Tibial artery (tissue), 4 donors: ENCODE measurements at regions not wholly inside any gene's neighbourhood (a gene's known extent, or its start where the extent isn't known, plus 50 kb on each side); places are given as distances from the start of the nearest gene placed in this dataset.

ENCODE experiments used
- DNase-seq, 2 donors: peaks; one replicate each; pipeline ENCODE4 v3.0.0-alpha.2; 2019
- H3K27ac ChIP-seq, 2 donors: fragments of 200-600 bp; sonication (generic) in 1 of 2; 1 replicate in 1 of 2; 2 replicates in 1 of 2; pipeline ENCODE4 v1.5.1; 2018 to 2019; ENCODE audit warnings: mild to moderate bottlenecking in 1 of 2
- H3K27me3 ChIP-seq, 2 donors: fragments of 200-600 bp; sonication (generic) in 1 of 2; one replicate each; pipeline versions ENCODE4 v1.5.1 to v1.6.0; 2016 to 2019
- H3K36me3 ChIP-seq, 3 donors: fragments of 200-600 bp; sonication (generic) in 2 of 3; one replicate each; pipeline ENCODE4 v1.5.1; 2016 to 2019; ENCODE audit warnings: mild to moderate bottlenecking in 2 of 3
- H3K4me1 ChIP-seq, 4 donors: fragments of 200-600 bp; sonication (generic) in 2 of 4; 1 replicate in 3 of 4; 2 replicates in 1 of 4; pipeline ENCODE4 v1.5.1; 2016 to 2019
- H3K4me3 ChIP-seq, 2 donors: fragments of 200-600 bp; sonication (generic) in 1 of 2; 1 replicate in 1 of 2; 2 replicates in 1 of 2; pipeline ENCODE4 v1.5.1; 2018 to 2019; ENCODE audit warnings: mild to moderate bottlenecking in 2 of 2
- H3K9me3 ChIP-seq, 3 donors: fragments of 200-600 bp; sonication (generic) in 1 of 3; one replicate each; pipeline ENCODE4 v1.5.1; 2016 to 2019
- intact Hi-C: fragments of 100-400 bp; cut with DNase I; formaldehyde crosslinking; loops from one replicate; pipeline ENCODE4 v1.15.0; 2023; ENCODE audit warnings: low total_unique reads
- TF ChIP-seq, protein P1 (sequence below), 2 experiments: fragments of 200-600 bp in 1 of 2; fragments of 450-650 bp in 1 of 2; IDR thresholded peaks; one replicate each; pipeline ENCODE4 v1.5.1; 2017 to 2019; ENCODE audit warnings: antibody characterized with exemption in 2 of 2, mild to moderate bottlenecking in 1 of 2, moderate library complexity in 1 of 2

DNA sequence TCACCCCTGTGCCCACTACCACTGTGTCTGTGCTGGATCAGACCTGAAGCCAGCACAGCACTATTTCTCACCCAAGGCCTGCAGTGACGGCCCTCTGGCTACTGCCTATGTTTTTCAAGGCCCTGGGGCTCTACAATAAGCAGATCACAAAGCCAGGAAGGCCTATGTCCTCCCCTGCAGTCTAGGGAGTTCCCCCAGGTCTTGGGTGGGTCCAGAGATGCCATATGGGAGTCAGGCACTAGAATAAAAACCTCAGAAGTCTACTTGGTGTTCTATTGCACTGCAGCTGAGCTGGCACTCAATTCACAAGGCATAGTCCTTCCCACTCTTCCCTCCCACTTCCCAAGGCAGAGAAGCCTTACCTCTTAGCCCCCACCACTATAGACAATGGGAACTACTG lies 107.1 kb downstream of the FBXO4 start:
- no peaks in the 10 kb centered on the region for H3K27me3 ChIP-seq
- H3K4me1 ChIP-seq, result no peaks in the 10 kb centered on the region
- TF ChIP-seq, protein P1, sequence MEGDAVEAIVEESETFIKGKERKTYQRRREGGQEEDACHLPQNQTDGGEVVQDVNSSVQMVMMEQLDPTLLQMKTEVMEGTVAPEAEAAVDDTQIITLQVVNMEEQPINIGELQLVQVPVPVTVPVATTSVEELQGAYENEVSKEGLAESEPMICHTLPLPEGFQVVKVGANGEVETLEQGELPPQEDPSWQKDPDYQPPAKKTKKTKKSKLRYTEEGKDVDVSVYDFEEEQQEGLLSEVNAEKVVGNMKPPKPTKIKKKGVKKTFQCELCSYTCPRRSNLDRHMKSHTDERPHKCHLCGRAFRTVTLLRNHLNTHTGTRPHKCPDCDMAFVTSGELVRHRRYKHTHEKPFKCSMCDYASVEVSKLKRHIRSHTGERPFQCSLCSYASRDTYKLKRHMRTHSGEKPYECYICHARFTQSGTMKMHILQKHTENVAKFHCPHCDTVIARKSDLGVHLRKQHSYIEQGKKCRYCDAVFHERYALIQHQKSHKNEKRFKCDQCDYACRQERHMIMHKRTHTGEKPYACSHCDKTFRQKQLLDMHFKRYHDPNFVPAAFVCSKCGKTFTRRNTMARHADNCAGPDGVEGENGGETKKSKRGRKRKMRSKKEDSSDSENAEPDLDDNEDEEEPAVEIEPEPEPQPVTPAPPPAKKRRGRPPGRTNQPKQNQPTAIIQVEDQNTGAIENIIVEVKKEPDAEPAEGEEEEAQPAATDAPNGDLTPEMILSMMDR (IDR thresholded peaks at IDR 0.05), result no peak
- no peaks in the 10 kb centered on the region for H3K36me3 ChIP-seq
- H3K9me3 ChIP-seq, result no peaks in the 10 kb centered on the region
- intact Hi-C loops, result no loop called here
- DNase-seq, result no peak
- no peak overlapping the region for H3K27ac ChIP-seq
- H3K4me3 ChIP-seq, result no peak overlapping the region

DNA sequence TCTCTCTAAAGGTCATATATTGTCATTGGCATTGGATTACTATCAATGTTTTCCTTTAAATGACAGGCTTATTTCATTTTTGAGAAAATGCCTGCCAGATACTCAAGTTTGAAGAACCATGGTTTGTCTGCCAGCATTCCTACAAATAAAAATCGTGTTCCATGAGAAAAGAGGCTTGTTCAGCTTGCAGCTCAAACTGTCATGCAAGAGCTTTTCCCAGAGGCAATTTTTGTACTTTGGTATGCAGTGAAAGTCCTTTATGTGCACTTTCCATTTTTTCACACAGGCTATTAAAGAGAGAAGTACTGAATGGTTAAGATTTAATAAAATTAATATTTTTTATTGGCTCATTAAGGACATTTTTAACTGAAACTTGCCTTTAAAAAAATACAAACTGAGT lies 110.4 kb downstream of the FBXO4 start:
- intact Hi-C loops, result no loop called here
- Histone ChIP-seq H3K9me3 (no peaks in the 10 kb centered on the region), H3K27me3 (no peaks in the 10 kb centered on the region), H3K4me1 (no peaks in the 10 kb centered on the region), H3K27ac (no peak overlapping the region), H3K36me3 (no peaks in the 10 kb centered on the region), H3K4me3 (no peak overlapping the region)
- TF ChIP-seq, protein P1 (IDR thresholded peaks at IDR 0.05), result no peak
- no peak for DNase-seq

DNA sequence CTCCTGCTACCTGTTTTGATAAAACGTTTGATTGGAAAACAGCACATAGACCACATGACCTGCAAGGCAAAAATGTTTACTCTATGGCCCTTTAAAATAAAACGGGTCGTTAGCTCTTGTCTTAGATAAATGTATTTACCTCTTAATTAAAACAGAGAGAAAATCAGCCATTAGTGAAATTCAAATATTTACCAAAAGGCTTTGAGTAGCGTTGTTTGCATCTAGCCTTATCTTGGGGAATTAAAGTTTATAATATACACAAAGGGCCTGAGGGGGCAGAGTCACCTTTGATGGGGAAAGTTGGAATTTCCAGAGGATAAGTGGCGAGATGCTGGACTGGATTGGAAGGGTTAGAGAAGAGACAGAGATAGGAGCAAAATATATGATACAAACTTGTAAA lies 111.3 kb downstream of the FBXO4 start:
- TF ChIP-seq, protein P1 (IDR thresholded peaks at IDR 0.05), result no peak

DNA sequence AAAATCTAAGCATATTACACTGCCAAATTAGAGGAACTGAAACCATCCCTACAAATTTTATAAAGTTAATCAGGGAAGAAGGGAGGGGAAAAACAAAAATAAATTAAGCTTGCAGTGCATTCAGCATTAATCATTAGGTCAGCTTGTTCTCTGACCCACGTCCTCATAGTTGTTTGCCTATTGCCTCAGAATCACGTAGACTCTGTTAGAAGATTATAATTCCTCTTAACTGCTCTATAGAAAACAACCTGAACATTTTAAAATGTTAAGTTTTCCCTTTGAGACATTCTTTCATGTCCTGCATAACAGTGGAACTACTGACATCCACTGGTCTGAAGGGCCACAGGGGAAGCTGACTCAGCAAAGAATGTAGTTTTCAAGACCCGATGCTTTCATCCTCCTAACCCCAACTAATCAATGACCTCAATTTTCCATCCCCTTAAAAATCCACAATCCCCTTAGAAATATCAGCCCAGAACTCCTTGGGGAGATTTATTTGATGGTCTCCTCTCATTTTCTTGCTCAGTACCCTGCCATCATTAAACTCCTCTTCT lies 112.4 kb downstream of the FBXO4 start:
- Histone ChIP-seq H3K27me3 (no peaks in the 10 kb centered on the region), H3K36me3 (no peaks in the 10 kb centered on the region), H3K9me3 (no peaks in the 10 kb centered on the region), H3K4me1 (no peaks in the 10 kb centered on the region), H3K27ac (no peak overlapping the region), H3K4me3 (no peak overlapping the region)
- no peak for DNase-seq
- TF ChIP-seq, protein P1 (IDR thresholded peaks at IDR 0.05), result no peak
- intact Hi-C loops, result no loop called here

More for the DNA sequence above, 111.3 kb downstream of the FBXO4 start:
- no peaks in the 10 kb centered on the region for H3K9me3 ChIP-seq
- H3K4me3 ChIP-seq, result no peak overlapping the region
- no peaks in the 10 kb centered on the region for H3K36me3 ChIP-seq
- no peak overlapping the region for H3K27ac ChIP-seq
- H3K27me3 ChIP-seq, result no peaks in the 10 kb centered on the region
- DNase-seq, result no peak
- intact Hi-C loops, result no loop called here
- H3K4me1 ChIP-seq, result no peaks in the 10 kb centered on the region

DNA sequence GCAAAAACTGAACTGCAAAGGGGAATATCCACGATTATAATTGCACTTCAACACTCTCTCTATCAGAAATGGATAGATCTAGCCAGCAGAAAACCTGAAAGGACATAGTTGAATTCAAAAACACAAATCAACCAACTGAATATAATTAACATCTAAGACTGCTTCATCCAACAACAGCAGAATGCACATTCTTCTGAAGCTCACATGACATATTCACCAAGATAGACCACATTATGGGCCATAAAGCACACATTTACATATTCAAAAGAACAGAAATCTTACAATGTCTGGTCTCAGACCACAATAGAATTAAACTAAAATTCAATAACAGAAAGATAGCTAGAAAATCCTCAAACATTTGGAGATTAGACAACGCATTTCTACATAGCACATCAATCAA lies 118.3 kb downstream of the FBXO4 start:
- no peaks in the 10 kb centered on the region for H3K9me3 ChIP-seq
- no peak overlapping the region for H3K27ac ChIP-seq
- H3K36me3 ChIP-seq, result no peaks in the 10 kb centered on the region
- intact Hi-C loops, result no loop called here
- H3K4me3 ChIP-seq, result no peak overlapping the region
- no peak for DNase-seq
- no peaks in the 10 kb centered on the region for H3K27me3 ChIP-seq
- H3K4me1 ChIP-seq, result no peaks in the 10 kb centered on the region
- TF ChIP-seq, protein P1 (IDR thresholded peaks at IDR 0.05), result no peak

DNA sequence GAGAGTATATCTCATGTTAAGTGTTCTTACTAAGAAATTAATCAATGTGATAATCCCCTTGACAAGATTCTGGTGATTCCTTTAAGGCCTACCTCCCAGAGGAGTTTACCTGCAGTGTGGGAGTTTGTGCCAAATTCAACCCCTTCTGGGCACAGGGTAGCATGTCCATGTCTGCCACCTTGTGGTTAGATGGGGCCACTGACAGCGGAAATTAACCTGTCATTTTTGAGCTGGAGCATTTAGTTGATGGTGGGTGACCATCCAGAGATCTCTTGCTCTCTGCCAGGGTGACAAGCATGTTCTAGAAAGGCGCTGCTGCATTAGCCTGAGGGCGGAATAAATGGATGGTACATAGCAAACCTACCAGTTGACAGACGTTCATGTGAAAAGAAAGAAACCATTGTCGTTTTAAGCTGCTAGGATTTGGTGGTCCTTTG lies 132.2 kb downstream of the FBXO4 start:
- TF ChIP-seq, protein P1 (IDR thresholded peaks at IDR 0.05), result peak; percentile 44 to 51
- intact Hi-C loops, result no loop called here
- Histone ChIP-seq H3K9me3 (no peaks in the 10 kb centered on the region), H3K4me3 (no peak overlapping the region), H3K4me1 (no peaks in the 10 kb centered on the region), H3K27ac (no peak overlapping the region), H3K36me3 (no peaks in the 10 kb centered on the region), H3K27me3 (no peaks in the 10 kb centered on the region)
- DNase-seq, result no peak
